Neural crest cell (in vitro differentiated cells): ENCODE measurements at regions not wholly inside any gene's neighbourhood (a gene's known extent, or its start where the extent isn't known, plus 50 kb on each side); places are given as distances from the start of the nearest gene placed in this dataset.

Experiments
- DNase-seq: peaks from one replicate; pipeline ENCODE4 v3.0.0; 2021; ENCODE audit warnings: low read depth, mixed read lengths, low spot score
- H3K27ac Mint-ChIP-seq: one replicate; pipeline ENCODE4 v1.8.0; 2021; ENCODE audit warnings: mild to moderate bottlenecking, mixed read lengths; ENCODE audit not compliant: unreplicated experiment
- H3K27me3 Mint-ChIP-seq: 2 replicates; pipeline ENCODE4 v1.8.0; 2021; ENCODE audit warnings: low read depth, mild to moderate bottlenecking, mixed read lengths
- H3K36me3 Mint-ChIP-seq: 2 replicates; pipeline ENCODE4 v1.8.0; 2021; ENCODE audit warnings: low read depth, mild to moderate bottlenecking, mixed read lengths
- H3K4me1 Mint-ChIP-seq: 2 replicates; pipeline ENCODE4 v1.8.0; 2021; ENCODE audit warnings: mixed read lengths
- H3K4me3 Mint-ChIP-seq: one replicate; pipeline ENCODE4 v1.8.0; 2021; ENCODE audit warnings: mild to moderate bottlenecking, mixed read lengths
- H3K9me3 Mint-ChIP-seq: 2 replicates; pipeline ENCODE4 v1.8.0; 2021; ENCODE audit warnings: mixed read lengths
- CTCF ChIP-seq: fragments of 200-600 bp; sonication (generic); conservative IDR thresholded peaks from 2 replicates; pipeline ENCODE4 v1.5.0; 2021; ENCODE audit warnings: antibody characterized with exemption, mild to moderate bottlenecking

- Mint-ChIP-seq H3K9me3 (no peaks in the 10 kb centered on the region), H3K4me3 (no peak overlapping the region), H3K27me3 (no peaks in the 10 kb centered on the region), H3K27ac (no peak overlapping the region), H3K4me1 (no peaks in the 10 kb centered on the region), H3K36me3 (no peaks in the 10 kb centered on the region)
- DNase-seq, result no peak
- no peak for TF ChIP-seq CTCF
Observed at GRCh38 chr14:86363576-86363975, 833.6 kb downstream of the FLRT2 start.

GRCh38 chr14:86363047-86363446 lies 833.1 kb downstream of the FLRT2 start:
- no peaks in the 10 kb centered on the region for H3K36me3 Mint-ChIP-seq
- TF ChIP-seq CTCF, result no peak
- no peaks in the 10 kb centered on the region for H3K4me1 Mint-ChIP-seq
- H3K9me3 Mint-ChIP-seq, result no peaks in the 10 kb centered on the region
- no peak for DNase-seq
- no peak overlapping the region for H3K4me3 Mint-ChIP-seq
- no peaks in the 10 kb centered on the region for H3K27me3 Mint-ChIP-seq
- H3K27ac Mint-ChIP-seq, result no peak overlapping the region

GRCh38 chr14:86357876-86358275 lies 827.9 kb downstream of the FLRT2 start:
- no peak overlapping the region for H3K4me3 Mint-ChIP-seq
- H3K9me3 Mint-ChIP-seq, result no peaks in the 10 kb centered on the region
- TF ChIP-seq CTCF, result no peak
- H3K27ac Mint-ChIP-seq, result no peak overlapping the region
- H3K27me3 Mint-ChIP-seq, result no peaks in the 10 kb centered on the region
- H3K4me1 Mint-ChIP-seq, result no peaks in the 10 kb centered on the region
- no peaks in the 10 kb centered on the region for H3K36me3 Mint-ChIP-seq
- DNase-seq, result no peak

GRCh38 chr14:86357119-86357518 lies 827.2 kb downstream of the FLRT2 start:
- no peak for DNase-seq
- H3K4me3 Mint-ChIP-seq, result no peak overlapping the region
- no peaks in the 10 kb centered on the region for H3K9me3 Mint-ChIP-seq
- no peak for TF ChIP-seq CTCF
- H3K27ac Mint-ChIP-seq, result no peak overlapping the region
- H3K27me3 Mint-ChIP-seq, result no peaks in the 10 kb centered on the region
- no peaks in the 10 kb centered on the region for H3K4me1 Mint-ChIP-seq
- H3K36me3 Mint-ChIP-seq, result no peaks in the 10 kb centered on the region

GRCh38 chr14:86346818-86347384 lies 817.0 kb downstream of the FLRT2 start:
- no peaks in the 10 kb centered on the region for H3K9me3 Mint-ChIP-seq
- no peak for DNase-seq
- no peaks in the 10 kb centered on the region for H3K36me3 Mint-ChIP-seq
- no peak overlapping the region for H3K4me3 Mint-ChIP-seq
- H3K27me3 Mint-ChIP-seq, result no peaks in the 10 kb centered on the region
- TF ChIP-seq CTCF, result no peak
- no peak overlapping the region for H3K27ac Mint-ChIP-seq
- H3K4me1 Mint-ChIP-seq, result no peaks in the 10 kb centered on the region

GRCh38 chr14:86334355-86334754 lies 804.4 kb downstream of the FLRT2 start:
- H3K4me3 Mint-ChIP-seq, result no peak overlapping the region
- no peaks in the 10 kb centered on the region for H3K36me3 Mint-ChIP-seq
- no peak for DNase-seq
- peaks cover 3% of the 10 kb centered on the region for H3K9me3 Mint-ChIP-seq
- no peaks in the 10 kb centered on the region for H3K4me1 Mint-ChIP-seq
- H3K27me3 Mint-ChIP-seq, result no peaks in the 10 kb centered on the region
- TF ChIP-seq CTCF, result no peak
- no peak overlapping the region for H3K27ac Mint-ChIP-seq
